Endothelial cell of umbilical vein (primary cell): ENCODE measurements at regions not wholly inside any gene's neighbourhood (a gene's known extent, or its start where the extent isn't known, plus 50 kb on each side); places are given as distances from the start of the nearest gene placed in this dataset.

Experiments
- BruUV-seq: library from RNA; stranded (reverse); fragments of 400-500 nt; replicated peaks from 2 replicates; lab custom pipeline; 2021; lab: Mats Ljungman, UMichigan
- CTCF ChIA-PET: fragments of 300-600, 350-600 bp; sonication (Branson Sonifier 250); formaldehyde crosslinking; loops from one replicate; lab custom pipeline; 2021; ENCODE audit warnings: antibody characterized with exemption, inconsistent platforms; lab: Charles Lee
- POLR2A ChIA-PET: fragments of 300-600, 350-600 bp; sonication (Branson Sonifier 250); formaldehyde crosslinking; loops from one replicate; lab custom pipeline; 2021; ENCODE audit warnings: antibody characterized with exemption, inconsistent platforms; lab: Charles Lee
- DNase-seq: peaks from one replicate; pipeline ENCODE4 v3.0.0-alpha.2; 2011; ENCODE audit warnings: low read depth, low spot score
- FAIRE-seq: peaks from 2 replicates; lab custom pipeline; 2011; peaks lifted over from hg19 to GRCh38; lab: Jason Lieb, UNC
- H2AFZ ChIP-seq: 2 replicates; pipeline ENCODE4 v1.6.0; 2012; ENCODE audit warnings: low read depth, low read length, control low read depth, inconsistent platforms
- H3K27ac ChIP-seq: 2 replicates; pipeline ENCODE4 v1.5.1; 2011; ENCODE audit warnings: low read depth, mild to moderate bottlenecking, control low read depth, low read length, moderate library complexity; ENCODE audit not compliant: insufficient read depth
- H3K27me3 ChIP-seq, 2 experiments: 2 replicates each; pipeline versions ENCODE4 v1.6.0 to v1.6.1; 2011; ENCODE audit warnings: low read length in 2 of 2, mixed read lengths in 1 of 2; ENCODE audit not compliant: control insufficient read depth in 2 of 2, insufficient read depth in 2 of 2
- H3K36me3 ChIP-seq, 2 experiments: 2 replicates in 1 of 2; 3 replicates in 1 of 2; pipeline ENCODE4 v1.5.1; 2011; ENCODE audit warnings: low read length in 2 of 2, mild to moderate bottlenecking in 1 of 2, moderate library complexity in 1 of 2; ENCODE audit not compliant: control insufficient read depth in 2 of 2, insufficient read depth in 2 of 2; ENCODE audit errors: extremely low read depth in 1 of 2
- H3K4me1 ChIP-seq: 3 replicates; pipeline ENCODE4 v1.5.1; 2011; ENCODE audit warnings: mild to moderate bottlenecking, low read length; ENCODE audit not compliant: control insufficient read depth, insufficient read depth; ENCODE audit errors: extremely low read depth
- H3K4me2 ChIP-seq: 2 replicates; pipeline ENCODE4 v1.6.1; 2011; ENCODE audit warnings: low read length, control low read depth, mixed read lengths; ENCODE audit not compliant: insufficient read depth
- H3K4me3 ChIP-seq, 3 experiments: fragments of 200-600 bp in 1 of 3; sonication (generic), shearing (Covaris generic) in 1 of 3; replicated peaks in 1 of 3; 2 replicates each; pipeline ENCODE4 v1.5.1; 2011 to 2016; ENCODE audit warnings: control low read depth in 3 of 3, low read length in 3 of 3, mild to moderate bottlenecking in 2 of 3, inconsistent platforms in 1 of 3, low read depth in 1 of 3, moderate library complexity in 1 of 3; ENCODE audit not compliant: insufficient read depth in 1 of 3
- H3K79me2 ChIP-seq: 2 replicates; pipeline ENCODE4 v1.6.0; 2012; ENCODE audit warnings: low read length, inconsistent platforms; ENCODE audit not compliant: control insufficient read depth, insufficient read depth
- H3K9ac ChIP-seq: replicated peaks from 2 replicates; pipeline ENCODE3; 2011; ENCODE audit warnings: low read length, control low read depth; ENCODE audit not compliant: insufficient read depth; ENCODE audit errors: extremely low read depth
- H3K9me1 ChIP-seq: replicated peaks from 3 replicates; pipeline ENCODE4 v1.6.0; 2011; ENCODE audit warnings: mild to moderate bottlenecking, low read length; ENCODE audit not compliant: control insufficient read depth, insufficient read depth; ENCODE audit errors: extremely low read depth
- H3K9me3 ChIP-seq: replicated peaks from 2 replicates; pipeline ENCODE4 v1.5.1; 2012; ENCODE audit warnings: low read length, inconsistent platforms; ENCODE audit not compliant: control insufficient read depth, insufficient read depth
- H4K20me1 ChIP-seq: replicated peaks from 2 replicates; pipeline ENCODE3; 2011; ENCODE audit warnings: mild to moderate bottlenecking, low read length; ENCODE audit not compliant: control insufficient read depth, insufficient read depth; ENCODE audit errors: extremely low read depth
- CTCF ChIP-seq, 2 donors: IDR thresholded peaks; 1 replicate in 1 of 2; 2 replicates in 1 of 2; pipeline ENCODE4 v1.5.1; 2011; ENCODE audit warnings: low read length in 2 of 2, mild to moderate bottlenecking in 2 of 2, moderate library complexity in 2 of 2, control low read depth in 1 of 2, inconsistent platforms in 1 of 2, low read depth in 1 of 2; ENCODE audit not compliant: insufficient read depth in 1 of 2; ENCODE audit errors: extremely low read depth in 1 of 2
- EZH2 ChIP-seq: IDR thresholded peaks from 2 replicates; pipeline ENCODE4 v1.6.1; 2012; ENCODE audit warnings: borderline replicate concordance, low read depth, mild to moderate bottlenecking, moderate library complexity, low read length, inconsistent platforms; ENCODE audit not compliant: severe bottlenecking
- FOS ChIP-seq: IDR thresholded peaks from 2 replicates; pipeline ENCODE4 v1.6.1; 2011; ENCODE audit warnings: mild to moderate bottlenecking, low read length, moderate library complexity, borderline replicate concordance; ENCODE audit not compliant: insufficient read depth
- GATA2 ChIP-seq: IDR thresholded peaks from 2 replicates; pipeline ENCODE4 v1.7.0; 2011; ENCODE audit warnings: low read depth, mild to moderate bottlenecking, moderate library complexity, mixed read lengths, low read length; ENCODE audit not compliant: insufficient read length, insufficient read depth
- JUN ChIP-seq: IDR thresholded peaks from 2 replicates; pipeline ENCODE4 v1.6.1; 2011; ENCODE audit warnings: borderline replicate concordance, low read depth; ENCODE audit not compliant: insufficient read length, insufficient read depth
- MYC ChIP-seq: IDR thresholded peaks from one replicate; pipeline ENCODE4 v1.6.1; 2011; ENCODE audit warnings: mild to moderate bottlenecking, low read depth, low read length
- POLR2A ChIP-seq: IDR thresholded peaks from 2 replicates; pipeline ENCODE4 v1.6.1; 2012; ENCODE audit warnings: low read depth, mild to moderate bottlenecking, control low read depth, low read length
- POLR2AphosphoS5 ChIP-seq: IDR thresholded peaks from 2 replicates; pipeline ENCODE4 v1.6.1; 2012; ENCODE audit warnings: low read depth, mild to moderate bottlenecking, control low read depth, low read length, moderate library complexity; ENCODE audit not compliant: insufficient read depth
- dilution Hi-C: fragments of 300-500 bp; cut with MboI; formaldehyde crosslinking; loops from one replicate; pipeline ENCODE4 v1.15.0; 2019; ENCODE audit warnings: low sequenced_read_pairs; ENCODE audit not compliant: extremely low pct_ligation_motif_present
- intact Hi-C: fragments of 100-400 bp; cut with micrococcal nuclease; formaldehyde crosslinking; loops from one replicate; pipeline ENCODE4 v1.10.0; 2022
- TF ChIP-seq, protein P1 (sequence below): IDR thresholded peaks from 2 replicates; pipeline ENCODE4 v1.6.1; 2011; ENCODE audit not compliant: insufficient read depth, insufficient read length

GRCh38 chr4:34323549-34324320 lies 1920.6 kb downstream of the ARAP2 start:
- dilution Hi-C loops, result no loop called here
- H3K4me1 ChIP-seq, result no peaks in the 10 kb centered on the region
- no TSS peak for BruUV-seq
- H3K27ac ChIP-seq, result no peak overlapping the region
- H3K9me1 ChIP-seq, result no peaks in the 10 kb centered on the region
- intact Hi-C loops, result no loop called here
- no peaks in the 10 kb centered on the region for H3K9me3 ChIP-seq
- no peak for DNase-seq
- H3K4me2 ChIP-seq, result no peak overlapping the region
- ChIA-PET POLR2A (no interaction called here), CTCF (no interaction called here)
- TF ChIP-seq JUN (no peak), MYC (no peak), EZH2 (no peak), FOS (no peak), GATA2 (no peak), POLR2AphosphoS5 (no peak)
- no peaks in the 10 kb centered on the region for H3K27me3 ChIP-seq
- no peak overlapping the region for H3K9ac ChIP-seq
- H3K4me3 ChIP-seq, result no peak overlapping the region
- H3K79me2 ChIP-seq, result no peaks in the 10 kb centered on the region
- no peak for FAIRE-seq
- H4K20me1 ChIP-seq, result no peaks in the 10 kb centered on the region
- H2AFZ ChIP-seq, result no peak overlapping the region
- no peaks in the 10 kb centered on the region for H3K36me3 ChIP-seq

DNA sequence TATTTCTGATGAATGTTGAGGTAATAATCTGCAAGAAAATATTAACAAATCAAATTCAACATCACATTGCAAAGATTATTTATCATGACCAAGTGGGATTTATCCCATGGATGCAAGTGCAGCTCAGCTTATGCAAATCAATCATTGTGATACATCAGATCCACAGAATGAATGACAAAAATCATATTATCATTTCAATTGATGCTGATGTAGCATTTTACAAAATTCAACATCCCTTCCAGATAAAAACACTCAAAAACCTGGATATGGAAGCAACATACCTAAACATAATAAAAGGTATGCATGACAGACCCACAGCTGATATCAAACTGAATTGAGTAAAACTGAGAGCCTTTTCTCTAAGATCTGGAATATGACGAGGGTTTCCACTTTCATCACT lies 1915.4 kb downstream of the ARAP2 start:
- DNase-seq, result no peak
- H3K36me3 ChIP-seq, result no peaks in the 10 kb centered on the region
- ChIA-PET CTCF (no interaction called here), POLR2A (no interaction called here)
- H3K4me1 ChIP-seq, result no peaks in the 10 kb centered on the region
- H2AFZ ChIP-seq, result no peak overlapping the region
- no peak overlapping the region for H3K4me2 ChIP-seq
- H4K20me1 ChIP-seq, result no peaks in the 10 kb centered on the region
- intact Hi-C loops (no loop called here), dilution Hi-C loops (no loop called here)
- no peak overlapping the region for H3K9ac ChIP-seq
- H3K9me3 ChIP-seq, result no peaks in the 10 kb centered on the region
- no peaks in the 10 kb centered on the region for H3K27me3 ChIP-seq
- FAIRE-seq, result no peak
- no TSS peak for BruUV-seq
- no peak overlapping the region for H3K27ac ChIP-seq
- TF ChIP-seq EZH2 (no peak), MYC (no peak), JUN (no peak), FOS (no peak), POLR2A (no peak), GATA2 (no peak), POLR2AphosphoS5 (no peak), CTCF (IDR thresholded peaks at IDR 0.05; ENCODE audit: extremely low read depth in 1 of 2, insufficient read depth in 1 of 2, low read depth in 1 of 2, low read length in 2 of 2) (no peak)
- TF ChIP-seq, protein P1, sequence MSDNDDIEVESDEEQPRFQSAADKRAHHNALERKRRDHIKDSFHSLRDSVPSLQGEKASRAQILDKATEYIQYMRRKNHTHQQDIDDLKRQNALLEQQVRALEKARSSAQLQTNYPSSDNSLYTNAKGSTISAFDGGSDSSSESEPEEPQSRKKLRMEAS, result no peak
- H3K4me3 ChIP-seq, result no peak overlapping the region
- H3K79me2 ChIP-seq, result no peaks in the 10 kb centered on the region
- no peaks in the 10 kb centered on the region for H3K9me1 ChIP-seq
